ENCODE measurements at regions not wholly inside any gene's neighbourhood (a gene's known extent, or its start where the extent isn't known, plus 50 kb on each side); places are given as distances from the start of the nearest gene placed in this dataset.

DNA sequence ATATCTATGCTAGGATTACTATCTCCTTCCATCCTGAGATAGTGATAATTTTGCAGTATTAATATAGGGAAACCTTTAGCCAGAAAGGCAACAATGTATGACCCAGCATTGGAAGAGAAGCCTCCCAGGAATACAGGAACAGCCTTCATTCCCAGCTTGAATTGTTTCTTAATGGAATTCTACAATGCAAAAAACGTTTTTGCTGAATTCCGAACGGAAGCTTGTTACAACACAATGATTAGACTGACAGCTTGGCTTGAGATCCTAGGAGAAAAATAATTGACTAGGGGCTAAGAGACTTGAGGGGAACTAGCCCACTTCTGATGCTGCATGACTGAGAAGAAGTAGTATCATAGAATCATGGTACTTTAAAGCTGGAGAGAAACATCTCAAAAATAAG, 140.2 kb downstream of the RSL24D1 start:
- TF ChIP-seq FOXP2 (optimal IDR thresholded peaks at IDR 0.05; ENCODE audit: control extremely low read depth, extremely low read length, insufficient read depth) (no peak), POLR2AphosphoS5 (IDR thresholded peaks at IDR 0.05; ENCODE audit: borderline replicate concordance, low read depth, low read length) (no peak), EZH2 (IDR thresholded peaks at IDR 0.05) (no peak)
- Histone ChIP-seq H3K36me3 (ENCODE audit: insufficient read depth, low read length) (no peaks in the 10 kb centered on the region), H3K9me3 (ENCODE audit: low read depth, low read length) (no peaks in the 10 kb centered on the region), H3K4me3 (no peak overlapping the region), H3K27ac (no peak overlapping the region), H3K9ac (ENCODE audit: insufficient read length) (no peak overlapping the region)
- DNase-seq (ENCODE audit: low read depth, low spot score) = no peak

GRCh38 chr15:55044162-55044561, 152.6 kb downstream of the RSL24D1 start:
- TF ChIP-seq EZH2 (IDR thresholded peaks at IDR 0.05) (no peak), POLR2AphosphoS5 (IDR thresholded peaks at IDR 0.05; ENCODE audit: borderline replicate concordance, low read depth, low read length) (no peak), FOXP2 (optimal IDR thresholded peaks at IDR 0.05; ENCODE audit: control extremely low read depth, extremely low read length, insufficient read depth) (no peak)
- Histone ChIP-seq H3K9me3 (ENCODE audit: low read depth, low read length) (no peaks in the 10 kb centered on the region), H3K9ac (ENCODE audit: insufficient read length) (no peak overlapping the region), H3K27ac (no peak overlapping the region), H3K4me3 (no peak overlapping the region), H3K36me3 (ENCODE audit: insufficient read depth, low read length) (no peaks in the 10 kb centered on the region)
- DNase-seq (ENCODE audit: low read depth, low spot score) = no peak

DNA sequence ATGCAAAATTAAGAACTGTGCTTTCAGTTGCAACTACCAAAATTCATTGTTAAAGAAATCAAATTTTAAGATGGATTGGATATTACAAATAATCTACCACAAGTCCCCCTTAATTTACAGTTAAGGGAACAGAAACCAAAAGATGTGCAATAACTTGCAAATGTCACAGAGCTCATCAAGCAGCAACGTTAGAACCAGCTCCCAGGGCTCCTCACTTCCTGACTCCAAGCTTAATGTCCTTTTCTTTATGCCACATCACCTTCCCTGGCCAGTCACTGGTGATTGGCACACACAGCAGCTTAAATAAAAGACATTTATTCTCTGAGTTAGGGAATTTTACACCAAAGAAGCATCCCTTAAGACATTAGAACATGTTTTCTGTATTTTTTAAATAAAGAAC, 159.7 kb downstream of the RSL24D1 start:
- no peak overlapping the region for H3K27ac ChIP-seq
- no peaks in the 10 kb centered on the region for H3K36me3 ChIP-seq (ENCODE audit: insufficient read depth, low read length)
- no peak for DNase-seq (ENCODE audit: low read depth, low spot score)
- no peak overlapping the region for H3K4me3 ChIP-seq
- no peak overlapping the region for H3K9ac ChIP-seq (ENCODE audit: insufficient read length)
- TF ChIP-seq POLR2AphosphoS5 (IDR thresholded peaks at IDR 0.05; ENCODE audit: borderline replicate concordance, low read depth, low read length) = no peak
- no peak for TF ChIP-seq FOXP2 (optimal IDR thresholded peaks at IDR 0.05; ENCODE audit: control extremely low read depth, extremely low read length, insufficient read depth)
- no peaks in the 10 kb centered on the region for H3K9me3 ChIP-seq (ENCODE audit: low read depth, low read length)

DNA sequence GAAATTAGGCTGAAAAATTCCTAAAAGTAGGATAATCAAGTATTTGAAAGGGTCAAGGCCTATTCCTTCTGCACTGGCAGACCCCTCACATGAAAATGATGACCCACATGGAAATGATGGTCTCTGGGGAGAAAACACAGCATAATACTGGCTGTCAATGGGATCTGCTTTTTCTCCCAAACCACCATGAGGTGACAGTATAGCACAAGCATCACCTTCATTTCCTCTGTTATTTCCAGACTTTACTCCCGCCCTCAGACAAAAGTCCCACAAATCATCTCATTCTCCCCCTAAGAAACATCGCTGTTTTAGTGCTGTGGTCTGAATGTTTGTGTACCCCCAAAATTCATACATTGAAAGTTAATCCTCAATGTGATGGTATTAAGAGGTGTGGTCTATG, 161.0 kb downstream of the RSL24D1 start:
- Histone ChIP-seq H3K9ac (ENCODE audit: insufficient read length) (no peak overlapping the region), H3K27ac (no peak overlapping the region), H3K9me3 (ENCODE audit: low read depth, low read length) (no peaks in the 10 kb centered on the region), H3K36me3 (ENCODE audit: insufficient read depth, low read length) (no peaks in the 10 kb centered on the region), H3K4me3 (no peak overlapping the region)
- TF ChIP-seq EZH2 (IDR thresholded peaks at IDR 0.05) = no peak
- no peak for TF ChIP-seq POLR2AphosphoS5 (IDR thresholded peaks at IDR 0.05; ENCODE audit: borderline replicate concordance, low read depth, low read length)
- TF ChIP-seq FOXP2 (optimal IDR thresholded peaks at IDR 0.05; ENCODE audit: control extremely low read depth, extremely low read length, insufficient read depth) = no peak
- no peak for DNase-seq (ENCODE audit: low read depth, low spot score)

DNA sequence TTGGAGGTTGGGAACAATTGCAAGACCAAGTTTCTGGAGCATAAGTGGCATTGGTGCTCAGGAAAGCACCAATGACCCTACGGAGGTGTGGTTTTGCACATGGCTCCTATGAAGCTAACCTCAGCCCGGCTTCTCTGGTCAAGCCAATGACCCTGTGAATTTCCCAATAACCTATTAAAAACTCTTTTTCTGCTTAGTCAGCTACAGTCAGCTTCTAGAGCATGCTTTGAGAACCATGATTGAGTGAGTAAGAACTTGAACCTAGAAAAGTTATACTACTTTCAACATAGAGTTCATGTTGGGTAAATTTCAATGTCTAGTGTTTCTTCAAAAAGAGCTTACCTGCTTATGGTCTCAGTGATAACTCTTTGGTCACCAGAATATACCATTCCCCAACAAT, 163.2 kb downstream of the RSL24D1 start:
- Histone ChIP-seq H3K27ac (no peak overlapping the region), H3K4me3 (no peak overlapping the region)

DNA sequence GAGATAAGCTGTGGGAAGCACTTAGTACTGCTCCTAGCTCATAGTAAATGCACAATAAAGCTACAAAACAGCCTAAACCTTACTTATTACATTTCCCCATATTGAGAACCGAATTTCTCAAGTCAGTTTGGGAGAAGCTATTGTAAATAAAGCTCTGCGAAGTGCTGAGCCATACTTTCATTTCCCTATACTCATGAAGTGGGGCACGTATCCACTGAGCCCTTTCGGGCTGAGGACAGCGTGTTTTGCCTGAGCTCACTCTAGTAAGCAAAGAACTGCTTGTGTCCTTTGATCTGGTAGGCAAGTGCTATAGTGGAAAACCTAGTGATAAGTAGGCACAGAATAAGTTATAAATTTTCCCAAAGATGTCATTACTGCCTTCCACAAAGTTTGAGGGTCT, 165.0 kb downstream of the RSL24D1 start:
- Histone ChIP-seq H3K9me3 (ENCODE audit: low read depth, low read length) (no peaks in the 10 kb centered on the region), H3K4me3 (no peak overlapping the region), H3K9ac (ENCODE audit: insufficient read length) (no peak overlapping the region), H3K36me3 (ENCODE audit: insufficient read depth, low read length) (no peaks in the 10 kb centered on the region), H3K27ac (no peak overlapping the region)
- no peak for DNase-seq (ENCODE audit: low read depth, low spot score)
- TF ChIP-seq EZH2 (IDR thresholded peaks at IDR 0.05) (no peak), POLR2AphosphoS5 (IDR thresholded peaks at IDR 0.05; ENCODE audit: borderline replicate concordance, low read depth, low read length) (no peak), FOXP2 (optimal IDR thresholded peaks at IDR 0.05; ENCODE audit: control extremely low read depth, extremely low read length, insufficient read depth) (no peak)

More for the DNA sequence above, 163.2 kb downstream of the RSL24D1 start:
- Histone ChIP-seq H3K36me3 (ENCODE audit: insufficient read depth, low read length) (no peaks in the 10 kb centered on the region), H3K9me3 (ENCODE audit: low read depth, low read length) (no peaks in the 10 kb centered on the region), H3K9ac (ENCODE audit: insufficient read length) (no peak overlapping the region)
- DNase-seq (ENCODE audit: low read depth, low spot score) = no peak
- TF ChIP-seq EZH2 (IDR thresholded peaks at IDR 0.05) (no peak), FOXP2 (optimal IDR thresholded peaks at IDR 0.05; ENCODE audit: control extremely low read depth, extremely low read length, insufficient read depth) (no peak), POLR2AphosphoS5 (IDR thresholded peaks at IDR 0.05; ENCODE audit: borderline replicate concordance, low read depth, low read length) (no peak)

DNA sequence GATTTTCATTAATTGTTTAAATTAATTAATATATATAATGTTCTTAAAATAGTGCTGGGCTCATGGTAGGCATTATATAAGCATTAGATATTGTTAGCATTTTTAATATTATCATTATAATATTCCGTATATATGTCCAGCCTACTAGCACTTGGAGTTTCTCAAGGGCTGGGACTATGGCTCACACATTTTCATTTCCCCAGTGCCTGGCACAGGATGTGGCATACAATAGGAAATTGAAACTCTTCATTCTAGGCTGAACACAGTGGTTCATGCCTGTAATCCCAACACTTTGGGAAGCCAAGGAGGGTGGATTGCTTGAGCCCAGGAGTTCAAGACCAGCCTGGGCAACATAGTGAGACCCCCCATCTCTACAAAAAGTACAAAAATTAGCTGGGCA, 170.4 kb downstream of the RSL24D1 start:
- no peak for DNase-seq (ENCODE audit: low read depth, low spot score)
- TF ChIP-seq POLR2AphosphoS5 (IDR thresholded peaks at IDR 0.05; ENCODE audit: borderline replicate concordance, low read depth, low read length) = no peak
- no peak for TF ChIP-seq FOXP2 (optimal IDR thresholded peaks at IDR 0.05; ENCODE audit: control extremely low read depth, extremely low read length, insufficient read depth)
- TF ChIP-seq EZH2 (IDR thresholded peaks at IDR 0.05) = no peak
- Histone ChIP-seq H3K9ac (ENCODE audit: insufficient read length) (no peak overlapping the region), H3K4me3 (no peak overlapping the region), H3K9me3 (ENCODE audit: low read depth, low read length) (no peaks in the 10 kb centered on the region), H3K27ac (no peak overlapping the region), H3K36me3 (ENCODE audit: insufficient read depth, low read length) (no peaks in the 10 kb centered on the region)

- TF ChIP-seq POLR2AphosphoS5 (IDR thresholded peaks at IDR 0.05; ENCODE audit: borderline replicate concordance, low read depth, low read length) (no peak), FOXP2 (optimal IDR thresholded peaks at IDR 0.05; ENCODE audit: control extremely low read depth, extremely low read length, insufficient read depth) (no peak), EZH2 (IDR thresholded peaks at IDR 0.05) (no peak)
- no peaks in the 10 kb centered on the region for H3K9me3 ChIP-seq (ENCODE audit: low read depth, low read length)
- H3K27ac ChIP-seq = no peak overlapping the region
- no peak overlapping the region for H3K4me3 ChIP-seq
- no peaks in the 10 kb centered on the region for H3K36me3 ChIP-seq (ENCODE audit: insufficient read depth, low read length)
- no peak overlapping the region for H3K9ac ChIP-seq (ENCODE audit: insufficient read length)
- DNase-seq (ENCODE audit: low read depth, low spot score) = no peak
Observed at GRCh38 chr15:55017635-55018034, 179.1 kb downstream of the RSL24D1 start.

DNA sequence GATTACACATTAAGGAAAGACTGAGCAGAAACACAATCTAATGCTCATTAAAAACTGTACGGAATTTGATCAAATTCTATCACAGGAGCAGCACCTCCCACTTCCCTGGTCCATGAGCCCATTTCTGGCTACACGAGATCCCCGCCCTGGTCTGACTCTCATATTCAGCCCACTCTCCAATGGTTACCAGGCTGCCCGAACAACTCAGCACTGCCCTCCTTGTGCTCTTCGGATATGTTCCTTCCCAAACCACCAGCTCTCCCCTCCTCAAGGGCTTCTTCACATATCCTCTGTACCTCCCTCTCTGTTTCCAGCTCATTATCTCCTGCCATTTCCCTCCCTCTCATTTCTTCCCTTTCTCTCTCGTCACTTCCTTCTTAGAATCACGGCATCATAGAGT, 180.5 kb downstream of the RSL24D1 start:
- DNase-seq (ENCODE audit: low read depth, low spot score) = no peak
- no peak overlapping the region for H3K27ac ChIP-seq
- H3K36me3 ChIP-seq (ENCODE audit: insufficient read depth, low read length) = no peaks in the 10 kb centered on the region
- H3K9ac ChIP-seq (ENCODE audit: insufficient read length) = no peak overlapping the region
- H3K4me3 ChIP-seq = 0 out of 2 replicates have a peak overlapping the region, but pooled peaks have one; percentile 7
- H3K9me3 ChIP-seq (ENCODE audit: low read depth, low read length) = no peaks in the 10 kb centered on the region
- TF ChIP-seq POLR2AphosphoS5 (IDR thresholded peaks at IDR 0.05; ENCODE audit: borderline replicate concordance, low read depth, low read length) (no peak), EZH2 (IDR thresholded peaks at IDR 0.05) (no peak), FOXP2 (optimal IDR thresholded peaks at IDR 0.05; ENCODE audit: control extremely low read depth, extremely low read length, insufficient read depth) (no peak)
